WTC11 (cell line): ENCODE measurements at regions not wholly inside any gene's neighbourhood (a gene's known extent, or its start where the extent isn't known, plus 50 kb on each side); places are given as distances from the start of the nearest gene placed in this dataset.

Experiments
- ATAC-seq: fragments of 200-7000 bp; cut with Tn5 transposase; 2 replicates; pipeline ENCODE4 v1.10.0; 2021; ENCODE audit warnings: mild to moderate bottlenecking, moderate library complexity
- CTCF ChIA-PET: fragments of 300-600 bp; sonication (Branson Sonifier 250); formaldehyde crosslinking; loops from one replicate; lab custom pipeline; 2021; ENCODE audit warnings: antibody characterized with exemption; lab: Charles Lee
- POLR2A ChIA-PET: fragments of 350-600 bp; sonication (Branson Sonifier 250); formaldehyde crosslinking; loops from one replicate; lab custom pipeline; 2021; ENCODE audit warnings: antibody characterized with exemption; lab: Charles Lee
- DNase-seq: peaks from one replicate; pipeline ENCODE4 v3.0.0; 2021; ENCODE audit warnings: low spot score
- H3K27ac Mint-ChIP-seq: 2 replicates; pipeline ENCODE4 v1.8.0; 2021; ENCODE audit warnings: mixed read lengths
- H3K27me3 Mint-ChIP-seq: 2 replicates; pipeline ENCODE4 v1.8.0; 2021; ENCODE audit warnings: low read depth, mild to moderate bottlenecking, moderate library complexity, mixed read lengths
- H3K36me3 Mint-ChIP-seq: 2 replicates; pipeline ENCODE4 v1.8.0; 2021; ENCODE audit warnings: mixed read lengths
- H3K4me1 Mint-ChIP-seq: 2 replicates; pipeline ENCODE4 v1.8.0; 2022; ENCODE audit warnings: mixed read lengths
- H3K4me3 Mint-ChIP-seq: 2 replicates; pipeline ENCODE4 v1.8.0; 2021; ENCODE audit warnings: mild to moderate bottlenecking, moderate library complexity, mixed read lengths
- H3K9me3 Mint-ChIP-seq: 2 replicates; pipeline ENCODE4 v1.8.0; 2021; ENCODE audit warnings: mixed read lengths
- CBFB ChIP-seq: sonication (generic); formaldehyde crosslinking; IDR thresholded peaks from 2 replicates; pipeline ENCODE4 v1.8.1; 2022; ENCODE audit warnings: mild to moderate bottlenecking, low read depth, missing genetic modification reagents
- FOXJ3 ChIP-seq: sonication (generic); formaldehyde crosslinking; IDR thresholded peaks from 2 replicates; pipeline ENCODE4 v1.9.0; 2021; ENCODE audit warnings: missing genetic modification reagents, mild to moderate bottlenecking, borderline replicate concordance
- FOXP1 ChIP-seq: sonication (generic); formaldehyde crosslinking; IDR thresholded peaks from 2 replicates; pipeline ENCODE4 v1.8.0; 2022; ENCODE audit warnings: missing genetic modification reagents, mild to moderate bottlenecking, moderate library complexity, borderline replicate concordance
- GRHL2 ChIP-seq: fragments of 250-450 bp; sonication (Bioruptor Pico); IDR thresholded peaks from 2 replicates; pipeline ENCODE4 v1.8.0; 2022; ENCODE audit warnings: mild to moderate bottlenecking, moderate library complexity; ENCODE audit not compliant: insufficient replicate concordance, severe bottlenecking
- MXD4 ChIP-seq: fragments of 250-450 bp; sonication (Bioruptor Pico); IDR thresholded peaks from 2 replicates; pipeline ENCODE4 v1.8.0; 2021; ENCODE audit warnings: mild to moderate bottlenecking, moderate library complexity, borderline replicate concordance
- PREB ChIP-seq: sonication (generic); formaldehyde crosslinking; IDR thresholded peaks from 2 replicates; pipeline ENCODE4 v1.8.1; 2022; ENCODE audit warnings: mild to moderate bottlenecking, missing genetic modification reagents, moderate library complexity, borderline replicate concordance
- PRRX2 ChIP-seq: fragments of 250-450 bp; sonication (Bioruptor Pico); IDR thresholded peaks from 2 replicates; pipeline ENCODE4 v1.8.0; 2021; ENCODE audit warnings: mild to moderate bottlenecking
- SMAD3 ChIP-seq: sonication (generic); formaldehyde crosslinking; IDR thresholded peaks from 2 replicates; pipeline ENCODE4 v1.8.0; 2022; ENCODE audit warnings: missing genetic modification reagents, mild to moderate bottlenecking, borderline replicate concordance
- SP1 ChIP-seq: sonication (generic); formaldehyde crosslinking; conservative IDR thresholded peaks from 2 replicates; pipeline ENCODE4 v1.8.1; 2022; ENCODE audit warnings: missing genetic modification reagents
- ZBTB21 ChIP-seq: sonication (generic); formaldehyde crosslinking; IDR thresholded peaks from 2 replicates; pipeline ENCODE4 v1.8.1; 2023; ENCODE audit warnings: mild to moderate bottlenecking, missing genetic modification reagents, borderline replicate concordance
- ZNF317 ChIP-seq: sonication (generic); formaldehyde crosslinking; IDR thresholded peaks from 2 replicates; pipeline ENCODE4 v1.8.1; 2023; ENCODE audit warnings: low read depth, mild to moderate bottlenecking, moderate library complexity, missing genetic modification reagents, borderline replicate concordance
- ZNF512 ChIP-seq: sonication (generic); formaldehyde crosslinking; IDR thresholded peaks from 2 replicates; pipeline ENCODE4 v1.8.1; 2022; ENCODE audit warnings: missing genetic modification reagents, borderline replicate concordance
- ZNF671 ChIP-seq: fragments of 250-450 bp; sonication (Bioruptor Pico); IDR thresholded peaks from 2 replicates; pipeline ENCODE4 v1.8.0; 2021; ENCODE audit warnings: mild to moderate bottlenecking
- ZSCAN18 ChIP-seq: fragments of 250-450 bp; sonication (Bioruptor Pico); IDR thresholded peaks from 2 replicates; pipeline ENCODE4 v2.1.2; 2022; ENCODE audit warnings: mild to moderate bottlenecking, moderate library complexity
- TF ChIP-seq, protein P1 (sequence below): fragments of 250-450 bp; sonication (Bioruptor Pico); IDR thresholded peaks from 2 replicates; pipeline ENCODE4 v1.9.0; 2021; ENCODE audit warnings: mild to moderate bottlenecking, borderline replicate concordance
- TF ChIP-seq, protein P2 (sequence below): fragments of 250-450 bp; sonication (Bioruptor Pico); conservative IDR thresholded peaks from 2 replicates; pipeline ENCODE4 v1.9.0; 2021; ENCODE audit warnings: mild to moderate bottlenecking
- TF ChIP-seq, protein P3 (sequence below): sonication (generic); formaldehyde crosslinking; IDR thresholded peaks from 2 replicates; pipeline ENCODE4 v1.8.1; 2022; ENCODE audit warnings: mild to moderate bottlenecking, moderate library complexity, missing genetic modification reagents

DNA sequence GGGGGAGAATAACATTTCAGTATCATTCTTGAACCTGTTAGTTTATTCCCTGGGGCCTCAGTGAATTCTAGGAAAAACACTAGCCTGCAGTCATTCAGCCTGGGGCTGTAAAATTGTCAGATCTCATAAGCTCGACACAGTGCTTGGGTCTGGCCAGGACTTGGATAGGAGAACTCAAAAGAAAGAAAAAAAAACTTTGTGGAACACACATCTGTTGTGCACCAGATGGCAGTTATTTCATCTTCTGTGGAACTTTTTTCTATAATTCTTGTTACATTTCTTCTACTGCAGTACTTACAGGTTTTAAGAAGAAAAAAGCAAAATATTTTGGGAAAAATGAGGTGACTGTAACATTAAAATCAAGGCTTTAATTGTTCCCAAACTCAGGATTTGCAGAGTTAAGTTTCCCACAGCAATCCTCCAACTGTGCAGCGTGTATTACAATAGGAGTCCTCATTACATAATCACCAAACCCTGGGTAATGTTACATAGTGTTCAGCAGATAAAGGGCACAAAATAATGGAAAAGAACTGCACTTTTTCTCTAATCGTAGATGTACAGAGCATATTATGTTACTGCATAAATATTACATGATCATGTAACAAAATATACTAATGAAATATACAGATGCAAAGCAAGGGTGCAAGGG, 531.1 kb upstream of the CITED2 start:
- ChIA-PET POLR2A (no interaction called here), CTCF (no interaction called here)
- H3K36me3 Mint-ChIP-seq: peaks cover 8% of the 10 kb centered on the region
- DNase-seq (no peak), ATAC-seq (no peak)
- TF ChIP-seq, protein P1, sequence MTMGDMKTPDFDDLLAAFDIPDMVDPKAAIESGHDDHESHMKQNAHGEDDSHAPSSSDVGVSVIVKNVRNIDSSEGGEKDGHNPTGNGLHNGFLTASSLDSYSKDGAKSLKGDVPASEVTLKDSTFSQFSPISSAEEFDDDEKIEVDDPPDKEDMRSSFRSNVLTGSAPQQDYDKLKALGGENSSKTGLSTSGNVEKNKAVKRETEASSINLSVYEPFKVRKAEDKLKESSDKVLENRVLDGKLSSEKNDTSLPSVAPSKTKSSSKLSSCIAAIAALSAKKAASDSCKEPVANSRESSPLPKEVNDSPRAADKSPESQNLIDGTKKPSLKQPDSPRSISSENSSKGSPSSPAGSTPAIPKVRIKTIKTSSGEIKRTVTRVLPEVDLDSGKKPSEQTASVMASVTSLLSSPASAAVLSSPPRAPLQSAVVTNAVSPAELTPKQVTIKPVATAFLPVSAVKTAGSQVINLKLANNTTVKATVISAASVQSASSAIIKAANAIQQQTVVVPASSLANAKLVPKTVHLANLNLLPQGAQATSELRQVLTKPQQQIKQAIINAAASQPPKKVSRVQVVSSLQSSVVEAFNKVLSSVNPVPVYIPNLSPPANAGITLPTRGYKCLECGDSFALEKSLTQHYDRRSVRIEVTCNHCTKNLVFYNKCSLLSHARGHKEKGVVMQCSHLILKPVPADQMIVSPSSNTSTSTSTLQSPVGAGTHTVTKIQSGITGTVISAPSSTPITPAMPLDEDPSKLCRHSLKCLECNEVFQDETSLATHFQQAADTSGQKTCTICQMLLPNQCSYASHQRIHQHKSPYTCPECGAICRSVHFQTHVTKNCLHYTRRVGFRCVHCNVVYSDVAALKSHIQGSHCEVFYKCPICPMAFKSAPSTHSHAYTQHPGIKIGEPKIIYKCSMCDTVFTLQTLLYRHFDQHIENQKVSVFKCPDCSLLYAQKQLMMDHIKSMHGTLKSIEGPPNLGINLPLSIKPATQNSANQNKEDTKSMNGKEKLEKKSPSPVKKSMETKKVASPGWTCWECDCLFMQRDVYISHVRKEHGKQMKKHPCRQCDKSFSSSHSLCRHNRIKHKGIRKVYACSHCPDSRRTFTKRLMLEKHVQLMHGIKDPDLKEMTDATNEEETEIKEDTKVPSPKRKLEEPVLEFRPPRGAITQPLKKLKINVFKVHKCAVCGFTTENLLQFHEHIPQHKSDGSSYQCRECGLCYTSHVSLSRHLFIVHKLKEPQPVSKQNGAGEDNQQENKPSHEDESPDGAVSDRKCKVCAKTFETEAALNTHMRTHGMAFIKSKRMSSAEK: no peak
- no peaks in the 10 kb centered on the region for H3K27me3 Mint-ChIP-seq
- no peak overlapping the region for H3K27ac Mint-ChIP-seq
- peaks cover 14% of the 10 kb centered on the region for H3K9me3 Mint-ChIP-seq
- no peak overlapping the region for H3K4me3 Mint-ChIP-seq
- H3K4me1 Mint-ChIP-seq: peaks cover 17% of the 10 kb centered on the region

DNA sequence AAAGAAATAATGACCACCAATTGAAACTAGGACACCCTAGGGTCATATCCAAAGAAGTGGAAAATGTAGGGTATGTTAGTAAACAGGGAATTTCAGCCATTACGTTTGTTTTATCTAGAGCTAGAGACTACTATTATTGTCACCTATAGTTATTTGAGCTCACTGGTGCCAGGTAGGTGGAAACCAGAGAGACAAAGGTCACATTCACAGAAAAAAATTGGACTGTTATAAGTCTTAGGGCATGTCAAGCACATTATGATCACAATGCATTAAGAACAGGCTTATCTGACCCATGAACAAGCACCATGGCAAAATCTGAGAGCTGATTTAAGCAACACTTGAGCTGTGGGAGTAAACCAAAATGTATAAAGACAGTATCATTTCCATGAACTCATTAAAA, 530.1 kb upstream of the CITED2 start:
- ATAC-seq: no peak
- ChIA-PET POLR2A (interaction anchor here (0.5 kb wide), 1 partner anchor 247 kb away, joined by 6 read pairs; no protein-coding TSS in a partner anchor), CTCF (no interaction called here)
- Mint-ChIP-seq H3K36me3 (peaks cover 8% of the 10 kb centered on the region), H3K27ac (no peak overlapping the region), H3K27me3 (no peaks in the 10 kb centered on the region), H3K4me1 (peaks cover 17% of the 10 kb centered on the region), H3K9me3 (peaks cover 9% of the 10 kb centered on the region), H3K4me3 (no peak overlapping the region)
- no peak for DNase-seq
- TF ChIP-seq PRRX2 (CRISPR knock-in tag) (no peak), FOXP1 (CRISPR knock-in tag) (no peak), ZSCAN18 (no peak), PREB (CRISPR knock-in tag) (no peak), CBFB (CRISPR knock-in tag) (no peak), SP1 (no peak), GRHL2 (CRISPR knock-in tag) (no peak), ZBTB21 (CRISPR knock-in tag) (no peak), ZNF512 (CRISPR knock-in tag) (no peak), ZNF671 (CRISPR knock-in tag) (no peak), SMAD3 (no peak), MXD4 (no peak), ZNF317 (CRISPR knock-in tag) (no peak), FOXJ3 (CRISPR knock-in tag) (no peak)
- TF ChIP-seq, protein P2, sequence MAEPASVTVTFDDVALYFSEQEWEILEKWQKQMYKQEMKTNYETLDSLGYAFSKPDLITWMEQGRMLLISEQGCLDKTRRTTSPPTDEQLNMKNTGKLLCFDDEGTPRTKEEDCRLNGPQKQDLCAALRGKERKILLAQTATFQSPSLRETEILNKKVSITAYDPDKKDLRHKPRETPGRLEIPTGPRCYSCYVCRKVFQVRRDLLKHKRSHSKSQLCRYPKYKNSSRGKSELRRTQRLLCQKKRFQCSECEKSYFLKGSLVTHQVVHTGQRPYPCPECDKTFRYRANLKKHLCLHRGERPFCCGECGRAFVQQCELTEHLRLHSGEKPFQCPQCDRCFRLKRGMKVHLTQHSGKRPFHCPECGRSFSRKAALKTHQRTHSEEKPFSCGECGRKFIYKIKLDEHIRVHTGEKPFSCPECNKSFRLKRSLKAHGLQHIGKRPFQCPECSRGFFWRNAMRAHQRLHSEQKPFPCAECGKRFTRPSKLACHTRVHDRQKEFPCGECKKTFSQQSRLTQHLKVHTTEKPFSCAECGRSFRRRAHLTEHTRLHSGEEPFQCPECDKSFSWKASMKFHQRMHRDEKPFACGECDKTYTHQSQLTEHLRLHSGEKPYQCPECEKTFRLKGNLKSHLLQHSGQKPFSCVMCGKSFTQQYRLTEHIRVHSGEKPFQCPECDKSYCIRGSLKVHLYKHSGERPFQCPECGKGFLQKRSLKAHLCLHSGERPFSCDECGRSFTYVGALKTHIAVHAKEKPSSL (CRISPR knock-in tag): no peak
- TF ChIP-seq, protein P3, sequence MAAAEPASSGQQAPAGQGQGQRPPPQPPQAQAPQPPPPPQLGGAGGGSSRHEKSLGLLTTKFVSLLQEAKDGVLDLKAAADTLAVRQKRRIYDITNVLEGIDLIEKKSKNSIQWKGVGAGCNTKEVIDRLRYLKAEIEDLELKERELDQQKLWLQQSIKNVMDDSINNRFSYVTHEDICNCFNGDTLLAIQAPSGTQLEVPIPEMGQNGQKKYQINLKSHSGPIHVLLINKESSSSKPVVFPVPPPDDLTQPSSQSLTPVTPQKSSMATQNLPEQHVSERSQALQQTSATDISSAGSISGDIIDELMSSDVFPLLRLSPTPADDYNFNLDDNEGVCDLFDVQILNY (CRISPR knock-in tag): no peak
